Activated CD4-positive, alpha-beta T cell treated with anti-CD3 and anti-CD28 coated beads, Interleukin-2, amount 10 ng/mL, durations not matched to agents 7 days and 5 days (primary cell): ENCODE measurements at regions not wholly inside any gene's neighbourhood (a gene's known extent, or its start where the extent isn't known, plus 50 kb on each side); places are given as distances from the start of the nearest gene placed in this dataset. TPM values are rescaled to one million over a fixed set of nuclear protein-coding genes. Genes with fewer than 3 reads are reported as not detected.
"Not testable (repeated sequence)": the region's sequence is repeated elsewhere in the genome, so short reads cannot be mapped to it uniquely, and the experiment has no call there.

Experiments used
- CTCF ChIA-PET: fragments of 350-600 bp; sonication (Branson Sonifier 250); formaldehyde crosslinking; loops from one replicate; lab custom pipeline; 2021; ENCODE audit warnings: antibody characterized with exemption; lab: Charles Lee
- POLR2A ChIA-PET: fragments of 350-600 bp; sonication (Branson Sonifier 250); formaldehyde crosslinking; loops from one replicate; lab custom pipeline; 2021; ENCODE audit warnings: antibody characterized with exemption; lab: Charles Lee
- DNase-seq: peaks from one replicate; pipeline ENCODE4 v3.0.0-alpha.2; 2020
- H3K27ac Mint-ChIP-seq: one replicate; pipeline ENCODE4 v1.8.0; 2021; ENCODE audit warnings: mild to moderate bottlenecking, moderate library complexity, mixed read lengths
- H3K27me3 Mint-ChIP-seq: one replicate; pipeline ENCODE4 v1.8.0; 2021; ENCODE audit warnings: mixed read lengths
- H3K36me3 Mint-ChIP-seq: one replicate; pipeline ENCODE4 v1.8.0; 2021; ENCODE audit warnings: low read depth, mixed read lengths
- H3K4me1 Mint-ChIP-seq: one replicate; pipeline ENCODE4 v1.8.0; 2021; ENCODE audit warnings: mixed read lengths
- H3K4me3 Mint-ChIP-seq: one replicate; pipeline ENCODE4 v1.8.0; 2021; ENCODE audit warnings: mild to moderate bottlenecking, moderate library complexity, mixed read lengths
- H3K9me3 Mint-ChIP-seq: one replicate; pipeline ENCODE4 v1.8.0; 2021; ENCODE audit warnings: mixed read lengths
- microRNA-seq: library from miRNA; unstranded; fragments of <30 nt; microRNA quantifications from one replicate; pipeline ENCODE4 v1.2.0, GENCODE V29; 2021; ENCODE audit warnings: borderline microRNAs expressed, borderline replicate concordance

- H3K27me3 Mint-ChIP-seq, H3K9me3 Mint-ChIP-seq, CTCF ChIA-PET, H3K4me3 Mint-ChIP-seq, H3K27ac Mint-ChIP-seq, DNase-seq, POLR2A ChIA-PET, H3K4me1 Mint-ChIP-seq, H3K36me3 Mint-ChIP-seq: not testable (repeated sequence)
Observed at GRCh38 chr16:5156486-5156885, 58.9 kb upstream of the EEF2KMT start.

GRCh38 chr16:5154006-5154405 is 56.4 kb upstream of the EEF2KMT start:
- DNase-seq, H3K27ac Mint-ChIP-seq, H3K9me3 Mint-ChIP-seq, CTCF ChIA-PET, POLR2A ChIA-PET, H3K4me1 Mint-ChIP-seq, H3K27me3 Mint-ChIP-seq, H3K36me3 Mint-ChIP-seq, H3K4me3 Mint-ChIP-seq: not testable (repeated sequence)

DNA sequence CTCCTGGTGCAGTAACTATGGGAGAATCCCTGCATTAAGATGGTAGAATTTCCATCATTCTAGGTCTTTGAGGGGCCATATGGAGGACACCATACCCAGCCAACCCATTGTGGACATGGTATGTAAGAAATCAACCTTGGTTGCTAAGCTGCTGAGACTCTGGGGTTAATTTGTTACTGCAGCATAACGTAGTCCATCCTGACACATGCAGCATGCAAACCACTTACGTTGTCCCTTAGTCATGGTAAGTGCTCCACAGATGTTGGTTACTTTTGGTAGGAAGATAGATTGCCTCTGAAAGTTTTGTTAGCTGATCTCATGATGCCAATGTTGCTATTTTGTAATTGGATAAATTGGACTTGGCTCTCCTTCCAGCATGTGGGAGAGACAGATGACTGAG is 53.8 kb upstream of the EEF2KMT start:
- CTCF ChIA-PET, H3K9me3 Mint-ChIP-seq, H3K4me3 Mint-ChIP-seq, H3K27ac Mint-ChIP-seq, H3K27me3 Mint-ChIP-seq, DNase-seq, H3K36me3 Mint-ChIP-seq, H3K4me1 Mint-ChIP-seq, POLR2A ChIA-PET: not testable (repeated sequence)

Small RNA genes lying in the stretch of these regions (microRNA-seq; reads per million reads assigned to microRNA genes)
- gene MIR8065: not detected
